B cell (primary cell): ENCODE measurements at regions not wholly inside any gene's neighbourhood (a gene's known extent, or its start where the extent isn't known, plus 50 kb on each side); places are given as distances from the start of the nearest gene placed in this dataset.

Experiments
- EZH2 ChIP-seq: IDR thresholded peaks from 2 replicates; pipeline ENCODE4 v1.6.1; 2012; ENCODE audit warnings: borderline replicate concordance, low read depth, mild to moderate bottlenecking, moderate library complexity, low read length; ENCODE audit not compliant: insufficient read depth, poor library complexity, severe bottlenecking
- TF ChIP-seq, protein P1 (sequence below): fragments of 200-600 bp; IDR thresholded peaks from one replicate; pipeline ENCODE4 v1.8.0; 2022; ENCODE audit warnings: antibody characterized with exemption, mild to moderate bottlenecking

DNA sequence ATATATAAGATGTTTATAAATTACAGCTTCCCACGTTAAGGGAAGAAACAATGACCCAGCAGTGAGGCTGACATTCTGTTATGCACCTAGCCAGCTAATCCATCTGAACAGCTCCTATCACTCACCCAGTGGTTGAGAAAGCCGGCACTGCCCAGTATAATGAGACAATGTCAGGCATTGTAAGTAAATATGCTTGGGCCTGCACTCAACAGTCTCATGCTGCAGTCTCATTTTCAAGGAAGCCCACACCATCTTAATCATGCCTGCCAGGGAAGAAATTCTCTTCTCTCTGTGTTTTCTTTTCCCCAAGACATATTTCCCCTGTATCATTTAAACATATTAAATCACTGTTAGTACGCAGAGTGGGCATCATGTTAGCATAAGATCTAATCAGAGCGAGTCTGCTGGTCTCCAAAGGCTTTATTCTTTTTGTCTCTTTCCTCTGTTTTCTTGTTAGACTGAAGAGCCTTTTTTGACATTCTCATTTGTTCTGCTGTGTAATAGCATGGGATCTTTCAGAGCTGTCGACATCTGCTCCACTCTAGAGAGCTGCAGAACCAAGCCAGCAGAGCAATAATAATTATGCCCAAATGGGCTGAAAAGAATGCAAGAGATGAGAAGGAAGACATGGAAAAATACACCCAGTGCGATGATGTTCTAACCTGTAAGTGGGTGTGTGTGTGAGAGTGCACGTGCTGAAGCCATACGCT lies 67.6 kb upstream of the SLC22A15 start:
- TF ChIP-seq, protein P1, sequence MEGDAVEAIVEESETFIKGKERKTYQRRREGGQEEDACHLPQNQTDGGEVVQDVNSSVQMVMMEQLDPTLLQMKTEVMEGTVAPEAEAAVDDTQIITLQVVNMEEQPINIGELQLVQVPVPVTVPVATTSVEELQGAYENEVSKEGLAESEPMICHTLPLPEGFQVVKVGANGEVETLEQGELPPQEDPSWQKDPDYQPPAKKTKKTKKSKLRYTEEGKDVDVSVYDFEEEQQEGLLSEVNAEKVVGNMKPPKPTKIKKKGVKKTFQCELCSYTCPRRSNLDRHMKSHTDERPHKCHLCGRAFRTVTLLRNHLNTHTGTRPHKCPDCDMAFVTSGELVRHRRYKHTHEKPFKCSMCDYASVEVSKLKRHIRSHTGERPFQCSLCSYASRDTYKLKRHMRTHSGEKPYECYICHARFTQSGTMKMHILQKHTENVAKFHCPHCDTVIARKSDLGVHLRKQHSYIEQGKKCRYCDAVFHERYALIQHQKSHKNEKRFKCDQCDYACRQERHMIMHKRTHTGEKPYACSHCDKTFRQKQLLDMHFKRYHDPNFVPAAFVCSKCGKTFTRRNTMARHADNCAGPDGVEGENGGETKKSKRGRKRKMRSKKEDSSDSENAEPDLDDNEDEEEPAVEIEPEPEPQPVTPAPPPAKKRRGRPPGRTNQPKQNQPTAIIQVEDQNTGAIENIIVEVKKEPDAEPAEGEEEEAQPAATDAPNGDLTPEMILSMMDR = no peak
- TF ChIP-seq EZH2 = no peak
